WTC11 (cell line): ENCODE measurements at regions not wholly inside any gene's neighbourhood (a gene's known extent, or its start where the extent isn't known, plus 50 kb on each side); places are given as distances from the start of the nearest gene placed in this dataset.

Experiments used
- ATAC-seq: fragments of 200-7000 bp; cut with Tn5 transposase; 2 replicates; pipeline ENCODE4 v1.10.0; 2021; ENCODE audit warnings: mild to moderate bottlenecking, moderate library complexity
- CTCF ChIA-PET: fragments of 300-600 bp; sonication (Branson Sonifier 250); formaldehyde crosslinking; loops from one replicate; lab custom pipeline; 2021; ENCODE audit warnings: antibody characterized with exemption; lab: Charles Lee
- POLR2A ChIA-PET: fragments of 350-600 bp; sonication (Branson Sonifier 250); formaldehyde crosslinking; loops from one replicate; lab custom pipeline; 2021; ENCODE audit warnings: antibody characterized with exemption; lab: Charles Lee
- DNase-seq: peaks from one replicate; pipeline ENCODE4 v3.0.0; 2021; ENCODE audit warnings: low spot score
- H3K27ac Mint-ChIP-seq: 2 replicates; pipeline ENCODE4 v1.8.0; 2021; ENCODE audit warnings: mixed read lengths
- H3K27me3 Mint-ChIP-seq: 2 replicates; pipeline ENCODE4 v1.8.0; 2021; ENCODE audit warnings: low read depth, mild to moderate bottlenecking, moderate library complexity, mixed read lengths
- H3K36me3 Mint-ChIP-seq: 2 replicates; pipeline ENCODE4 v1.8.0; 2021; ENCODE audit warnings: mixed read lengths
- H3K4me1 Mint-ChIP-seq: 2 replicates; pipeline ENCODE4 v1.8.0; 2022; ENCODE audit warnings: mixed read lengths
- H3K4me3 Mint-ChIP-seq: 2 replicates; pipeline ENCODE4 v1.8.0; 2021; ENCODE audit warnings: mild to moderate bottlenecking, moderate library complexity, mixed read lengths
- H3K9me3 Mint-ChIP-seq: 2 replicates; pipeline ENCODE4 v1.8.0; 2021; ENCODE audit warnings: mixed read lengths
- AFF4 ChIP-seq: sonication (generic); formaldehyde crosslinking; IDR thresholded peaks from 2 replicates; pipeline ENCODE4 v1.8.1; 2023; ENCODE audit warnings: mild to moderate bottlenecking, missing genetic modification reagents, borderline replicate concordance
- ELF4 ChIP-seq: sonication (generic); formaldehyde crosslinking; IDR thresholded peaks from 2 replicates; pipeline ENCODE4 v1.8.1; 2022; ENCODE audit warnings: low read depth, mild to moderate bottlenecking, moderate library complexity, missing genetic modification reagents
- FOXJ3 ChIP-seq: sonication (generic); formaldehyde crosslinking; IDR thresholded peaks from 2 replicates; pipeline ENCODE4 v1.9.0; 2021; ENCODE audit warnings: missing genetic modification reagents, mild to moderate bottlenecking, borderline replicate concordance
- JUN ChIP-seq: sonication (generic); formaldehyde crosslinking; IDR thresholded peaks from 2 replicates; pipeline ENCODE4 v1.8.0; 2023; ENCODE audit warnings: mild to moderate bottlenecking, missing genetic modification reagents
- NFE2L1 ChIP-seq: sonication (generic); formaldehyde crosslinking; IDR thresholded peaks from 2 replicates; pipeline ENCODE4 v1.8.1; 2023; ENCODE audit warnings: missing genetic modification reagents
- NR1H2 ChIP-seq: sonication (generic); formaldehyde crosslinking; IDR thresholded peaks from 2 replicates; pipeline ENCODE4 v1.9.0; 2021; ENCODE audit warnings: mild to moderate bottlenecking, moderate library complexity, missing genetic modification reagents
- NR2C2 ChIP-seq: sonication (generic); formaldehyde crosslinking; IDR thresholded peaks from 2 replicates; pipeline ENCODE4 v1.8.0; 2022; ENCODE audit warnings: mild to moderate bottlenecking, missing genetic modification reagents
- OVOL2 ChIP-seq: fragments of 250-450 bp; sonication (Bioruptor Pico); IDR thresholded peaks from 2 replicates; pipeline ENCODE4 v1.9.0; 2021; ENCODE audit warnings: mild to moderate bottlenecking, borderline replicate concordance
- SMAD3 ChIP-seq: sonication (generic); formaldehyde crosslinking; IDR thresholded peaks from 2 replicates; pipeline ENCODE4 v1.8.0; 2022; ENCODE audit warnings: missing genetic modification reagents, mild to moderate bottlenecking, borderline replicate concordance
- TEAD4 ChIP-seq: sonication (generic); formaldehyde crosslinking; IDR thresholded peaks from 2 replicates; pipeline ENCODE4 v1.8.0; 2022; ENCODE audit warnings: mild to moderate bottlenecking, missing genetic modification reagents
- ZBTB21 ChIP-seq: sonication (generic); formaldehyde crosslinking; IDR thresholded peaks from 2 replicates; pipeline ENCODE4 v1.8.1; 2023; ENCODE audit warnings: mild to moderate bottlenecking, missing genetic modification reagents, borderline replicate concordance
- ZNF121 ChIP-seq: sonication (generic); formaldehyde crosslinking; IDR thresholded peaks from 2 replicates; pipeline ENCODE4 v1.8.0; 2023; ENCODE audit warnings: missing genetic modification reagents
- ZNF219 ChIP-seq: sonication (generic); formaldehyde crosslinking; IDR thresholded peaks from 2 replicates; pipeline ENCODE4 v1.8.0; 2023; ENCODE audit warnings: missing genetic modification reagents, mild to moderate bottlenecking, borderline replicate concordance
- ZNF263 ChIP-seq: sonication (generic); formaldehyde crosslinking; IDR thresholded peaks from 2 replicates; pipeline ENCODE4 v1.8.1; 2022; ENCODE audit warnings: low read depth, mild to moderate bottlenecking, moderate library complexity, missing genetic modification reagents
- ZNF671 ChIP-seq: fragments of 250-450 bp; sonication (Bioruptor Pico); IDR thresholded peaks from 2 replicates; pipeline ENCODE4 v1.8.0; 2021; ENCODE audit warnings: mild to moderate bottlenecking
- TF ChIP-seq, protein P1 (sequence below): fragments of 200-600 bp; IDR thresholded peaks from 2 replicates; pipeline ENCODE4 v1.8.0; 2022; ENCODE audit warnings: antibody characterized with exemption
- TF ChIP-seq, protein P2 (sequence below): fragments of 250-450 bp; sonication (Bioruptor Pico); IDR thresholded peaks from 2 replicates; pipeline ENCODE4 v1.8.0; 2021; ENCODE audit warnings: mild to moderate bottlenecking
- TF ChIP-seq, protein P3 (sequence below): sonication (generic); formaldehyde crosslinking; IDR thresholded peaks from 2 replicates; pipeline ENCODE4 v1.8.0; 2022; ENCODE audit warnings: mild to moderate bottlenecking, missing genetic modification reagents
- TF ChIP-seq, protein P4 (sequence below): sonication (generic); formaldehyde crosslinking; IDR thresholded peaks from 2 replicates; pipeline ENCODE4 v1.8.0; 2022; ENCODE audit warnings: mild to moderate bottlenecking, missing genetic modification reagents
- TF ChIP-seq, protein P5 (sequence below): sonication (generic); formaldehyde crosslinking; IDR thresholded peaks from 2 replicates; pipeline ENCODE4 v1.8.1; 2023; ENCODE audit warnings: mild to moderate bottlenecking, missing genetic modification reagents

GRCh38 chr18:27277554-27277953, 92.4 kb upstream of the CHST9 start:
- Mint-ChIP-seq H3K9me3 (peaks cover 17% of the 10 kb centered on the region), H3K4me3 (no peak overlapping the region), H3K27me3 (0 out of 2 replicates have a peak, but pooled peaks cover 2% of the 10 kb centered on the region), H3K27ac (no peak overlapping the region), H3K4me1 (peaks cover 23% of the 10 kb centered on the region), H3K36me3 (peaks cover 12% of the 10 kb centered on the region)
- ATAC-seq: no peak
- POLR2A ChIA-PET: no interaction called here
- DNase-seq: no peak
- CTCF ChIA-PET: no interaction called here
- TF ChIP-seq JUN (no peak), ZNF219 (CRISPR knock-in tag) (no peak), AFF4 (CRISPR knock-in tag) (no peak), ZBTB21 (CRISPR knock-in tag) (no peak), NFE2L1 (CRISPR knock-in tag) (no peak), ZNF671 (CRISPR knock-in tag) (no peak), TEAD4 (CRISPR knock-in tag) (no peak), FOXJ3 (CRISPR knock-in tag) (no peak)
- TF ChIP-seq, protein P1, sequence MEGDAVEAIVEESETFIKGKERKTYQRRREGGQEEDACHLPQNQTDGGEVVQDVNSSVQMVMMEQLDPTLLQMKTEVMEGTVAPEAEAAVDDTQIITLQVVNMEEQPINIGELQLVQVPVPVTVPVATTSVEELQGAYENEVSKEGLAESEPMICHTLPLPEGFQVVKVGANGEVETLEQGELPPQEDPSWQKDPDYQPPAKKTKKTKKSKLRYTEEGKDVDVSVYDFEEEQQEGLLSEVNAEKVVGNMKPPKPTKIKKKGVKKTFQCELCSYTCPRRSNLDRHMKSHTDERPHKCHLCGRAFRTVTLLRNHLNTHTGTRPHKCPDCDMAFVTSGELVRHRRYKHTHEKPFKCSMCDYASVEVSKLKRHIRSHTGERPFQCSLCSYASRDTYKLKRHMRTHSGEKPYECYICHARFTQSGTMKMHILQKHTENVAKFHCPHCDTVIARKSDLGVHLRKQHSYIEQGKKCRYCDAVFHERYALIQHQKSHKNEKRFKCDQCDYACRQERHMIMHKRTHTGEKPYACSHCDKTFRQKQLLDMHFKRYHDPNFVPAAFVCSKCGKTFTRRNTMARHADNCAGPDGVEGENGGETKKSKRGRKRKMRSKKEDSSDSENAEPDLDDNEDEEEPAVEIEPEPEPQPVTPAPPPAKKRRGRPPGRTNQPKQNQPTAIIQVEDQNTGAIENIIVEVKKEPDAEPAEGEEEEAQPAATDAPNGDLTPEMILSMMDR: no peak
- TF ChIP-seq, protein P2, sequence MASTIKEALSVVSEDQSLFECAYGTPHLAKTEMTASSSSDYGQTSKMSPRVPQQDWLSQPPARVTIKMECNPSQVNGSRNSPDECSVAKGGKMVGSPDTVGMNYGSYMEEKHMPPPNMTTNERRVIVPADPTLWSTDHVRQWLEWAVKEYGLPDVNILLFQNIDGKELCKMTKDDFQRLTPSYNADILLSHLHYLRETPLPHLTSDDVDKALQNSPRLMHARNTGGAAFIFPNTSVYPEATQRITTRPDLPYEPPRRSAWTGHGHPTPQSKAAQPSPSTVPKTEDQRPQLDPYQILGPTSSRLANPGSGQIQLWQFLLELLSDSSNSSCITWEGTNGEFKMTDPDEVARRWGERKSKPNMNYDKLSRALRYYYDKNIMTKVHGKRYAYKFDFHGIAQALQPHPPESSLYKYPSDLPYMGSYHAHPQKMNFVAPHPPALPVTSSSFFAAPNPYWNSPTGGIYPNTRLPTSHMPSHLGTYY (CRISPR knock-in tag): no peak
- TF ChIP-seq, protein P3, sequence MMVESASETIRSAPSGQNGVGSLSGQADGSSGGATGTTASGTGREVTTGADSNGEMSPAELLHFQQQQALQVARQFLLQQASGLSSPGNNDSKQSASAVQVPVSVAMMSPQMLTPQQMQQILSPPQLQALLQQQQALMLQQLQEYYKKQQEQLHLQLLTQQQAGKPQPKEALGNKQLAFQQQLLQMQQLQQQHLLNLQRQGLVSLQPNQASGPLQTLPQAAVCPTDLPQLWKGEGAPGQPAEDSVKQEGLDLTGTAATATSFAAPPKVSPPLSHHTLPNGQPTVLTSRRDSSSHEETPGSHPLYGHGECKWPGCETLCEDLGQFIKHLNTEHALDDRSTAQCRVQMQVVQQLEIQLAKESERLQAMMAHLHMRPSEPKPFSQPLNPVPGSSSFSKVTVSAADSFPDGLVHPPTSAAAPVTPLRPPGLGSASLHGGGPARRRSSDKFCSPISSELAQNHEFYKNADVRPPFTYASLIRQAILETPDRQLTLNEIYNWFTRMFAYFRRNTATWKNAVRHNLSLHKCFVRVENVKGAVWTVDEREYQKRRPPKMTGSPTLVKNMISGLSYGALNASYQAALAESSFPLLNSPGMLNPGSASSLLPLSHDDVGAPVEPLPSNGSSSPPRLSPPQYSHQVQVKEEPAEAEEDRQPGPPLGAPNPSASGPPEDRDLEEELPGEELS (CRISPR knock-in tag): no peak

- no peak overlapping the region for H3K27ac Mint-ChIP-seq
- H3K36me3 Mint-ChIP-seq: peaks cover 15% of the 10 kb centered on the region
- ChIA-PET CTCF (no interaction called here), POLR2A (no interaction called here)
- H3K4me1 Mint-ChIP-seq: peaks cover 23% of the 10 kb centered on the region
- 0 out of 2 replicates have a peak, but pooled peaks cover 2% of the 10 kb centered on the region for H3K27me3 Mint-ChIP-seq
- TF ChIP-seq NR1H2 (CRISPR knock-in tag) (no peak), SMAD3 (CRISPR knock-in tag) (no peak), OVOL2 (CRISPR knock-in tag) (no peak), ELF4 (no peak), NFE2L1 (CRISPR knock-in tag) (no peak), ZNF121 (no peak), ZNF263 (CRISPR knock-in tag) (no peak), NR2C2 (CRISPR knock-in tag) (no peak)
- TF ChIP-seq, protein P4, sequence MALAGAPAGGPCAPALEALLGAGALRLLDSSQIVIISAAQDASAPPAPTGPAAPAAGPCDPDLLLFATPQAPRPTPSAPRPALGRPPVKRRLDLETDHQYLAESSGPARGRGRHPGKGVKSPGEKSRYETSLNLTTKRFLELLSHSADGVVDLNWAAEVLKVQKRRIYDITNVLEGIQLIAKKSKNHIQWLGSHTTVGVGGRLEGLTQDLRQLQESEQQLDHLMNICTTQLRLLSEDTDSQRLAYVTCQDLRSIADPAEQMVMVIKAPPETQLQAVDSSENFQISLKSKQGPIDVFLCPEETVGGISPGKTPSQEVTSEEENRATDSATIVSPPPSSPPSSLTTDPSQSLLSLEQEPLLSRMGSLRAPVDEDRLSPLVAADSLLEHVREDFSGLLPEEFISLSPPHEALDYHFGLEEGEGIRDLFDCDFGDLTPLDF (CRISPR knock-in tag): no peak
- TF ChIP-seq, protein P5, sequence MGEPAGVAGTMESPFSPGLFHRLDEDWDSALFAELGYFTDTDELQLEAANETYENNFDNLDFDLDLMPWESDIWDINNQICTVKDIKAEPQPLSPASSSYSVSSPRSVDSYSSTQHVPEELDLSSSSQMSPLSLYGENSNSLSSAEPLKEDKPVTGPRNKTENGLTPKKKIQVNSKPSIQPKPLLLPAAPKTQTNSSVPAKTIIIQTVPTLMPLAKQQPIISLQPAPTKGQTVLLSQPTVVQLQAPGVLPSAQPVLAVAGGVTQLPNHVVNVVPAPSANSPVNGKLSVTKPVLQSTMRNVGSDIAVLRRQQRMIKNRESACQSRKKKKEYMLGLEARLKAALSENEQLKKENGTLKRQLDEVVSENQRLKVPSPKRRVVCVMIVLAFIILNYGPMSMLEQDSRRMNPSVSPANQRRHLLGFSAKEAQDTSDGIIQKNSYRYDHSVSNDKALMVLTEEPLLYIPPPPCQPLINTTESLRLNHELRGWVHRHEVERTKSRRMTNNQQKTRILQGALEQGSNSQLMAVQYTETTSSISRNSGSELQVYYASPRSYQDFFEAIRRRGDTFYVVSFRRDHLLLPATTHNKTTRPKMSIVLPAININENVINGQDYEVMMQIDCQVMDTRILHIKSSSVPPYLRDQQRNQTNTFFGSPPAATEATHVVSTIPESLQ (CRISPR knock-in tag): no peak
- no peak for ATAC-seq
- no peak overlapping the region for H3K4me3 Mint-ChIP-seq
- no peak for DNase-seq
- peaks cover 20% of the 10 kb centered on the region for H3K9me3 Mint-ChIP-seq
These were observed 91.8 kb upstream of the CHST9 start for GRCh38 chr18:27276886-27277285.
